HT-29 (cell line): ENCODE measurements at regions not wholly inside any gene's neighbourhood (a gene's known extent, or its start where the extent isn't known, plus 50 kb on each side); places are given as distances from the start of the nearest gene placed in this dataset.
"Not testable (repeated sequence)": the region's sequence is repeated elsewhere in the genome, so short reads cannot be mapped to it uniquely, and the experiment has no call there.

Experiments used
- DNase-seq: peaks from one replicate; pipeline ENCODE4 v3.0.0-alpha.2; 2015; ENCODE audit warnings: low spot score

- not testable (repeated sequence) for DNase-seq
These were observed 2986.4 kb upstream of the OR11H1 start for GRCh38 chr22:12541412-12542170.

GRCh38 chr22:12553366-12553765 is 2974.6 kb upstream of the OR11H1 start:
- DNase-seq: not testable (repeated sequence)

GRCh38 chr22:12554648-12555192 is 2973.3 kb upstream of the OR11H1 start:
- not testable (repeated sequence) for DNase-seq

GRCh38 chr22:12571500-12571899 is 2956.5 kb upstream of the OR11H1 start:
- not testable (repeated sequence) for DNase-seq

- DNase-seq: not testable (repeated sequence)
These were observed 2948.3 kb upstream of the OR11H1 start for GRCh38 chr22:12579655-12580054.

GRCh38 chr22:12584457-12584856 is 2943.5 kb upstream of the OR11H1 start:
- not testable (repeated sequence) for DNase-seq

- DNase-seq: not testable (repeated sequence)
These were observed 2943.1 kb upstream of the OR11H1 start for GRCh38 chr22:12584874-12585273.

- DNase-seq: not testable (repeated sequence)
These were observed 2932.3 kb upstream of the OR11H1 start for GRCh38 chr22:12595724-12596123.

GRCh38 chr22:12597778-12598177 is 2930.2 kb upstream of the OR11H1 start:
- not testable (repeated sequence) for DNase-seq

GRCh38 chr22:12601510-12601869 is 2926.5 kb upstream of the OR11H1 start:
- DNase-seq: not testable (repeated sequence)

GRCh38 chr22:12601870-12602779 is 2925.9 kb upstream of the OR11H1 start:
- DNase-seq: no peak

- DNase-seq: not testable (repeated sequence)
These were observed 2924.6 kb upstream of the OR11H1 start for GRCh38 chr22:12603399-12603798.

- DNase-seq: not testable (repeated sequence)
These were observed 2924.2 kb upstream of the OR11H1 start for GRCh38 chr22:12603833-12604232.

GRCh38 chr22:12608454-12608853 is 2919.5 kb upstream of the OR11H1 start:
- DNase-seq: not testable (repeated sequence)

- no peak for DNase-seq
These were observed 2914.8 kb upstream of the OR11H1 start for GRCh38 chr22:12613199-12613598.

- not testable (repeated sequence) for DNase-seq
These were observed 2914.1 kb upstream of the OR11H1 start for GRCh38 chr22:12613907-12614306.

- DNase-seq: not testable (repeated sequence)
These were observed 2901.1 kb upstream of the OR11H1 start for GRCh38 chr22:12626894-12627293.

GRCh38 chr22:12629815-12630214 is 2898.2 kb upstream of the OR11H1 start:
- DNase-seq: not testable (repeated sequence)

GRCh38 chr22:12630965-12631364 is 2897.0 kb upstream of the OR11H1 start:
- DNase-seq: peak; percentile 40

GRCh38 chr22:12637566-12638166 is 2890.3 kb upstream of the OR11H1 start:
- DNase-seq: not testable (repeated sequence)

GRCh38 chr22:12638319-12638718 is 2889.7 kb upstream of the OR11H1 start:
- DNase-seq: not testable (repeated sequence)
